ENCODE measurements at regions not wholly inside any gene's neighbourhood (a gene's known extent, or its start where the extent isn't known, plus 50 kb on each side); places are given as distances from the start of the nearest gene placed in this dataset.

- no peaks in the 10 kb centered on the region for H3K36me3 ChIP-seq (ENCODE audit: insufficient read depth, low read length)
- H3K79me2 ChIP-seq (ENCODE audit: control insufficient read depth, insufficient read depth, low read length, unreplicated experiment), result no peaks in the 10 kb centered on the region
- H3K4me3 ChIP-seq (ENCODE audit: low read depth, low read length), result no peak overlapping the region
- peaks cover 14% of the 10 kb centered on the region for H3K4me1 ChIP-seq (ENCODE audit: control insufficient read depth, insufficient read depth, low read length, unreplicated experiment)
- no peak overlapping the region for H3K27ac ChIP-seq (ENCODE audit: low read depth, low read length)
- no peak overlapping the region for H2AFZ ChIP-seq (ENCODE audit: low read length, unreplicated experiment)
- H3K27me3 ChIP-seq (ENCODE audit: insufficient read depth, low read length), result no peaks in the 10 kb centered on the region
These were observed 88.4 kb downstream of the CTTN start for GRCh38 chr11:70486731-70487130.

GRCh38 chr11:70487160-70487559, 88.8 kb downstream of the CTTN start:
- H3K4me3 ChIP-seq (ENCODE audit: low read depth, low read length), result no peak overlapping the region
- H3K36me3 ChIP-seq (ENCODE audit: insufficient read depth, low read length), result no peaks in the 10 kb centered on the region
- H3K4me1 ChIP-seq (ENCODE audit: control insufficient read depth, insufficient read depth, low read length, unreplicated experiment), result peaks cover 10% of the 10 kb centered on the region
- H2AFZ ChIP-seq (ENCODE audit: low read length, unreplicated experiment), result no peak overlapping the region
- H3K27me3 ChIP-seq (ENCODE audit: insufficient read depth, low read length), result no peaks in the 10 kb centered on the region
- H3K27ac ChIP-seq (ENCODE audit: low read depth, low read length), result no peak overlapping the region
- H3K79me2 ChIP-seq (ENCODE audit: control insufficient read depth, insufficient read depth, low read length, unreplicated experiment), result no peaks in the 10 kb centered on the region

GRCh38 chr11:70487756-70488155, 89.4 kb downstream of the CTTN start:
- H3K36me3 ChIP-seq (ENCODE audit: insufficient read depth, low read length), result no peaks in the 10 kb centered on the region

GRCh38 chr11:70488171-70488703, 89.9 kb downstream of the CTTN start:
- Histone ChIP-seq H3K4me1 (ENCODE audit: control insufficient read depth, insufficient read depth, low read length, unreplicated experiment) (no peaks in the 10 kb centered on the region), H2AFZ (ENCODE audit: low read length, unreplicated experiment) (no peak overlapping the region), H3K4me3 (ENCODE audit: low read depth, low read length) (no peak overlapping the region), H3K79me2 (ENCODE audit: control insufficient read depth, insufficient read depth, low read length, unreplicated experiment) (no peaks in the 10 kb centered on the region), H3K27ac (ENCODE audit: low read depth, low read length) (no peak overlapping the region), H3K27me3 (ENCODE audit: insufficient read depth, low read length) (no peaks in the 10 kb centered on the region), H3K36me3 (ENCODE audit: insufficient read depth, low read length) (no peaks in the 10 kb centered on the region)

More at GRCh38 chr11:70487756-70488155, 89.4 kb downstream of the CTTN start:
- Histone ChIP-seq H3K4me1 (ENCODE audit: control insufficient read depth, insufficient read depth, low read length, unreplicated experiment) (peaks cover 4% of the 10 kb centered on the region), H3K4me3 (ENCODE audit: low read depth, low read length) (no peak overlapping the region), H3K27me3 (ENCODE audit: insufficient read depth, low read length) (no peaks in the 10 kb centered on the region), H3K27ac (ENCODE audit: low read depth, low read length) (no peak overlapping the region), H3K79me2 (ENCODE audit: control insufficient read depth, insufficient read depth, low read length, unreplicated experiment) (no peaks in the 10 kb centered on the region), H2AFZ (ENCODE audit: low read length, unreplicated experiment) (no peak overlapping the region)

- Histone ChIP-seq H3K4me1 (ENCODE audit: control insufficient read depth, insufficient read depth, low read length, unreplicated experiment) (no peaks in the 10 kb centered on the region), H2AFZ (ENCODE audit: low read length, unreplicated experiment) (no peak overlapping the region), H3K27ac (ENCODE audit: low read depth, low read length) (no peak overlapping the region), H3K79me2 (ENCODE audit: control insufficient read depth, insufficient read depth, low read length, unreplicated experiment) (no peaks in the 10 kb centered on the region), H3K36me3 (ENCODE audit: insufficient read depth, low read length) (no peaks in the 10 kb centered on the region), H3K4me3 (ENCODE audit: low read depth, low read length) (no peak overlapping the region), H3K27me3 (ENCODE audit: insufficient read depth, low read length) (no peaks in the 10 kb centered on the region)
These were observed 90.9 kb downstream of the CTTN start for GRCh38 chr11:70489276-70489675.

- no peak overlapping the region for H2AFZ ChIP-seq (ENCODE audit: low read length, unreplicated experiment)
- no peaks in the 10 kb centered on the region for H3K27me3 ChIP-seq (ENCODE audit: insufficient read depth, low read length)
- no peak overlapping the region for H3K27ac ChIP-seq (ENCODE audit: low read depth, low read length)
- H3K36me3 ChIP-seq (ENCODE audit: insufficient read depth, low read length), result no peaks in the 10 kb centered on the region
- no peaks in the 10 kb centered on the region for H3K4me1 ChIP-seq (ENCODE audit: control insufficient read depth, insufficient read depth, low read length, unreplicated experiment)
- H3K79me2 ChIP-seq (ENCODE audit: control insufficient read depth, insufficient read depth, low read length, unreplicated experiment), result no peaks in the 10 kb centered on the region
- no peak overlapping the region for H3K4me3 ChIP-seq (ENCODE audit: low read depth, low read length)
These were observed 91.9 kb downstream of the CTTN start for GRCh38 chr11:70490208-70490607.

- Histone ChIP-seq H3K36me3 (ENCODE audit: insufficient read depth, low read length) (no peaks in the 10 kb centered on the region), H3K79me2 (ENCODE audit: control insufficient read depth, insufficient read depth, low read length, unreplicated experiment) (no peaks in the 10 kb centered on the region), H3K27me3 (ENCODE audit: insufficient read depth, low read length) (no peaks in the 10 kb centered on the region), H3K4me1 (ENCODE audit: control insufficient read depth, insufficient read depth, low read length, unreplicated experiment) (no peaks in the 10 kb centered on the region), H2AFZ (ENCODE audit: low read length, unreplicated experiment) (no peak overlapping the region), H3K27ac (ENCODE audit: low read depth, low read length) (no peak overlapping the region), H3K4me3 (ENCODE audit: low read depth, low read length) (no peak overlapping the region)
These were observed 92.6 kb downstream of the CTTN start for GRCh38 chr11:70490723-70491558.

GRCh38 chr11:70491696-70492472, 93.6 kb downstream of the CTTN start:
- H3K27ac ChIP-seq (ENCODE audit: low read depth, low read length), result no peak overlapping the region
- H3K4me1 ChIP-seq (ENCODE audit: control insufficient read depth, insufficient read depth, low read length, unreplicated experiment), result no peaks in the 10 kb centered on the region
- no peak overlapping the region for H3K4me3 ChIP-seq (ENCODE audit: low read depth, low read length)
- H3K36me3 ChIP-seq (ENCODE audit: insufficient read depth, low read length), result no peaks in the 10 kb centered on the region
- H2AFZ ChIP-seq (ENCODE audit: low read length, unreplicated experiment), result no peak overlapping the region
- H3K79me2 ChIP-seq (ENCODE audit: control insufficient read depth, insufficient read depth, low read length, unreplicated experiment), result no peaks in the 10 kb centered on the region
- no peaks in the 10 kb centered on the region for H3K27me3 ChIP-seq (ENCODE audit: insufficient read depth, low read length)

GRCh38 chr11:70493089-70493474, 94.8 kb downstream of the CTTN start:
- Histone ChIP-seq H3K36me3 (ENCODE audit: insufficient read depth, low read length) (no peaks in the 10 kb centered on the region), H2AFZ (ENCODE audit: low read length, unreplicated experiment) (no peak overlapping the region), H3K4me3 (ENCODE audit: low read depth, low read length) (no peak overlapping the region), H3K27ac (ENCODE audit: low read depth, low read length) (no peak overlapping the region), H3K4me1 (ENCODE audit: control insufficient read depth, insufficient read depth, low read length, unreplicated experiment) (no peaks in the 10 kb centered on the region), H3K79me2 (ENCODE audit: control insufficient read depth, insufficient read depth, low read length, unreplicated experiment) (no peaks in the 10 kb centered on the region), H3K27me3 (ENCODE audit: insufficient read depth, low read length) (no peaks in the 10 kb centered on the region)

GRCh38 chr11:70493891-70494290, 95.6 kb downstream of the CTTN start:
- H2AFZ ChIP-seq (ENCODE audit: low read length, unreplicated experiment), result no peak overlapping the region
- H3K4me3 ChIP-seq (ENCODE audit: low read depth, low read length), result no peak overlapping the region
- no peak overlapping the region for H3K27ac ChIP-seq (ENCODE audit: low read depth, low read length)
- no peaks in the 10 kb centered on the region for H3K79me2 ChIP-seq (ENCODE audit: control insufficient read depth, insufficient read depth, low read length, unreplicated experiment)
- no peaks in the 10 kb centered on the region for H3K36me3 ChIP-seq (ENCODE audit: insufficient read depth, low read length)
- no peaks in the 10 kb centered on the region for H3K4me1 ChIP-seq (ENCODE audit: control insufficient read depth, insufficient read depth, low read length, unreplicated experiment)
- H3K27me3 ChIP-seq (ENCODE audit: insufficient read depth, low read length), result no peaks in the 10 kb centered on the region
